Prostate gland (tissue), 2 donors: ENCODE measurements at regions not wholly inside any gene's neighbourhood (a gene's known extent, or its start where the extent isn't known, plus 50 kb on each side); places are given as distances from the start of the nearest gene placed in this dataset.
"Not testable (repeated sequence)": the region's sequence is repeated elsewhere in the genome, so short reads cannot be mapped to it uniquely, and the experiment has no call there.

Source experiments
- POLR2A ChIP-seq: fragments of 450-650 bp; IDR thresholded peaks from one replicate; pipeline ENCODE4 v1.6.1; 2016; ENCODE audit warnings: antibody characterized with exemption, mild to moderate bottlenecking
- TF ChIP-seq, protein P1 (sequence below), 4 experiments: fragments of 200-600 bp in 2 of 4; fragments of 450-650 bp in 2 of 4; sonication (generic) in 2 of 4; IDR thresholded peaks; 1 replicate in 3 of 4; 2 replicates in 1 of 4; pipeline ENCODE4 v1.5.1; 2016 to 2019; ENCODE audit warnings: antibody characterized with exemption in 4 of 4, mild to moderate bottlenecking in 2 of 4, moderate library complexity in 2 of 4

- TF ChIP-seq, protein P1, sequence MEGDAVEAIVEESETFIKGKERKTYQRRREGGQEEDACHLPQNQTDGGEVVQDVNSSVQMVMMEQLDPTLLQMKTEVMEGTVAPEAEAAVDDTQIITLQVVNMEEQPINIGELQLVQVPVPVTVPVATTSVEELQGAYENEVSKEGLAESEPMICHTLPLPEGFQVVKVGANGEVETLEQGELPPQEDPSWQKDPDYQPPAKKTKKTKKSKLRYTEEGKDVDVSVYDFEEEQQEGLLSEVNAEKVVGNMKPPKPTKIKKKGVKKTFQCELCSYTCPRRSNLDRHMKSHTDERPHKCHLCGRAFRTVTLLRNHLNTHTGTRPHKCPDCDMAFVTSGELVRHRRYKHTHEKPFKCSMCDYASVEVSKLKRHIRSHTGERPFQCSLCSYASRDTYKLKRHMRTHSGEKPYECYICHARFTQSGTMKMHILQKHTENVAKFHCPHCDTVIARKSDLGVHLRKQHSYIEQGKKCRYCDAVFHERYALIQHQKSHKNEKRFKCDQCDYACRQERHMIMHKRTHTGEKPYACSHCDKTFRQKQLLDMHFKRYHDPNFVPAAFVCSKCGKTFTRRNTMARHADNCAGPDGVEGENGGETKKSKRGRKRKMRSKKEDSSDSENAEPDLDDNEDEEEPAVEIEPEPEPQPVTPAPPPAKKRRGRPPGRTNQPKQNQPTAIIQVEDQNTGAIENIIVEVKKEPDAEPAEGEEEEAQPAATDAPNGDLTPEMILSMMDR (IDR thresholded peaks at IDR 0.05), result not testable (repeated sequence)
- not testable (repeated sequence) for TF ChIP-seq POLR2A
These were observed 75.8 kb upstream of the CARD11 start for GRCh38 chr7:3119352-3119927.
